ENCODE measurements at regions not wholly inside any gene's neighbourhood (a gene's known extent, or its start where the extent isn't known, plus 50 kb on each side); places are given as distances from the start of the nearest gene placed in this dataset.
"Not testable (repeated sequence)": the region's sequence is repeated elsewhere in the genome, so short reads cannot be mapped to it uniquely, and the experiment has no call there.

DNA sequence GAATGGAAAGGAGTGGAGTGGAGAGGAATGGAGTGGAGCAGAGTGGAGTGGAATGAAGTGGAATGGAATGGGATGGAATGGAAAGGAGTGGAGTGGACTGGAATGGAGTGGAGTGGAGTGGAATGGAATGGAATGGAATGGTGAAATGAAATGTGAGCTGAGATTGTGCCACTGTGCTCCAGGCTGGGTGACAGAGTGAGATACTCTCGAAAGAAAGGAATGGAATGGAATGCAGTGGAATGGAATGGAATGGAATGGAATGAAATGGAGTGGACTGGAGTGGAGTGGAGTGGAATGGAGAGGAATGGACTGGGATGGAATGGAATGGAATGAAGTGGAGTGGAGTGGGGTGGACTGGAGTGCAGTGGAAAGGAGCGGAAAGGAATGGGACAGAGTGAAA is 605.2 kb downstream of the TP53TG3F start:
- not testable (repeated sequence) for H3K4me3 ChIP-seq (ENCODE audit: low read depth, low read length); DNase-seq (ENCODE audit: low read depth)

- not testable (repeated sequence) for DNase-seq (ENCODE audit: low read depth)
These were observed 610.3 kb downstream of the TP53TG3F start for GRCh38 chr16:34069731-34070130.

GRCh38 chr16:34078691-34079090 is 619.3 kb downstream of the TP53TG3F start:
- TF ChIP-seq MYC (IDR thresholded peaks at IDR 0.05; ENCODE audit: low read depth, low read length) (no peak), POLR2A (IDR thresholded peaks at IDR 0.05; ENCODE audit: extremely low read depth, insufficient read length) (no peak), MAX (IDR thresholded peaks at IDR 0.05; ENCODE audit: low read depth, low read length) (no peak)
- TF ChIP-seq, protein P1, sequence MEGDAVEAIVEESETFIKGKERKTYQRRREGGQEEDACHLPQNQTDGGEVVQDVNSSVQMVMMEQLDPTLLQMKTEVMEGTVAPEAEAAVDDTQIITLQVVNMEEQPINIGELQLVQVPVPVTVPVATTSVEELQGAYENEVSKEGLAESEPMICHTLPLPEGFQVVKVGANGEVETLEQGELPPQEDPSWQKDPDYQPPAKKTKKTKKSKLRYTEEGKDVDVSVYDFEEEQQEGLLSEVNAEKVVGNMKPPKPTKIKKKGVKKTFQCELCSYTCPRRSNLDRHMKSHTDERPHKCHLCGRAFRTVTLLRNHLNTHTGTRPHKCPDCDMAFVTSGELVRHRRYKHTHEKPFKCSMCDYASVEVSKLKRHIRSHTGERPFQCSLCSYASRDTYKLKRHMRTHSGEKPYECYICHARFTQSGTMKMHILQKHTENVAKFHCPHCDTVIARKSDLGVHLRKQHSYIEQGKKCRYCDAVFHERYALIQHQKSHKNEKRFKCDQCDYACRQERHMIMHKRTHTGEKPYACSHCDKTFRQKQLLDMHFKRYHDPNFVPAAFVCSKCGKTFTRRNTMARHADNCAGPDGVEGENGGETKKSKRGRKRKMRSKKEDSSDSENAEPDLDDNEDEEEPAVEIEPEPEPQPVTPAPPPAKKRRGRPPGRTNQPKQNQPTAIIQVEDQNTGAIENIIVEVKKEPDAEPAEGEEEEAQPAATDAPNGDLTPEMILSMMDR (IDR thresholded peaks at IDR 0.05; ENCODE audit: low read depth, low read length), result no peak
- H3K4me3 ChIP-seq (ENCODE audit: low read depth, low read length), result no peak overlapping the region
- peak; percentile 9 for DNase-seq (ENCODE audit: low read depth)

More at GRCh38 chr16:34069731-34070130, 610.3 kb downstream of the TP53TG3F start:
- H3K4me3 ChIP-seq (ENCODE audit: low read depth, low read length), result not testable (repeated sequence)

DNA sequence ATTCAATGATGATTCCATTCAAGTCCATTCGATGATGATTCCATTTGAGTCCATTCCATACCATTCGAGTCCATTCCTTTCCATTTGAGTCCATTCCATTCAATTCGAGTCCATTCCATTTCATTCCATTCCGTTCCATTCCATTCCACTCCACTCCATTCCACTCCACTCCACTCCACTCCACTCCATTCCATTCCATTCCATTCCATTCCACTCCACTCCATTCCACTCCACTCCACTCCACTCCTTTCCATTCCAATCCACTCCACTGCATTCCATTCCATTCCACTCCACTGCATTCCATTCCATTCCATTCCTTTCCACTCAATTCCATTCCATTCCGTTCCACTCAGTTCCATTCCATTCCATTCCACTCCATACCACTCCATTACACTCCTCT is 625.6 kb downstream of the TP53TG3F start:
- H3K4me3 ChIP-seq (ENCODE audit: low read depth, low read length), result not testable (repeated sequence)

DNA sequence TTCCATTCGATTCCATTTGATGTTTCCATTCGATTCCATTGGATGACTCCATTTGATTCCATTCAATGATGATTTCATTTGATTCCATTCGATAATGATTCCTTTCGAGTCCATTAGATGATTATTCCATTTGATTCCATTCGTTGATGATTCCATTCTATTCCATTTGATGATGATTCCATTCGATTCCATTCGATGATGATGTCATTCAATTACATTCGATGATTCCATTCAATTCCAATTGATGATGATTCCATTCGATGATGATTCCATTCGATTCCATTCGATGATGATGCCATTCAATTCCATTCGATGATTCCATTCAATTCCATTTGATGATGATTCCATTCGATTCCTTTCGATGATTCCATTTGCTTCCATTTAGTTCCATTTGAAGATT is 635.6 kb downstream of the TP53TG3F start:
- DNase-seq (ENCODE audit: low read depth); H3K4me3 ChIP-seq (ENCODE audit: low read depth, low read length): not testable (repeated sequence)

More for the DNA sequence above, 625.6 kb downstream of the TP53TG3F start:
- DNase-seq (ENCODE audit: low read depth), result not testable (repeated sequence)

GRCh38 chr16:34096911-34097310 is 637.5 kb downstream of the TP53TG3F start:
- not testable (repeated sequence) for DNase-seq (ENCODE audit: low read depth); H3K4me3 ChIP-seq (ENCODE audit: low read depth, low read length)

DNA sequence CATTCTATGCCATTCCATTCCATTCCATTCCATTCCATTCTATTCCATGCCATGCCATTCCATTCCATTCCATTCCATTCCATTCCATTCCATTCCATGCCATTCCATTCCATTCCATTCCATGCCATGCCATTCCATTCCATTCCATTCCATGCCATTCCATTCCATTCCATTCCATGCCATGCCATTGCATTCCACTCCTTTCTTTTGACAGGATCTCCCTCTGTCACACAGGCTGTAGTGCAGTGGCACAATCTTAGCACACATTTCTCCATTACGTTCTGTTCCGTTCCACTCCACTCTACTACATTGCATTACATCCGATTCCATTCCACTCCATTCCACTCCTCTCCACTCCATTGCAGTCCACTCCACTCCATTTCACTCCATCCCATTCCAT is 637.9 kb downstream of the TP53TG3F start:
- peak; percentile 5 for DNase-seq (ENCODE audit: low read depth)
- not testable (repeated sequence) for H3K4me3 ChIP-seq (ENCODE audit: low read depth, low read length)

- DNase-seq (ENCODE audit: low read depth); H3K4me3 ChIP-seq (ENCODE audit: low read depth, low read length): not testable (repeated sequence)
These were observed 638.6 kb downstream of the TP53TG3F start for GRCh38 chr16:34098033-34098432.

GRCh38 chr16:34099028-34099427 is 639.6 kb downstream of the TP53TG3F start:
- not testable (repeated sequence) for H3K4me3 ChIP-seq (ENCODE audit: low read depth, low read length); DNase-seq (ENCODE audit: low read depth)
